Transverse colon (tissue), 4 donors: ENCODE measurements at regions not wholly inside any gene's neighbourhood (a gene's known extent, or its start where the extent isn't known, plus 50 kb on each side); places are given as distances from the start of the nearest gene placed in this dataset.

Experiments
- DNase-seq: peaks from one replicate; pipeline ENCODE4 v3.0.0-alpha.2; 2019
- H3K27ac ChIP-seq, 4 donors: fragments of 200-600 bp; sonication (generic); 2 replicates each; pipeline ENCODE4 v1.5.1; 2016 to 2018; ENCODE audit warnings: inconsistent platforms in 4 of 4
- H3K27me3 ChIP-seq: fragments of 200-600 bp; sonication (generic); 2 replicates; pipeline ENCODE4 v1.5.1; 2017; ENCODE audit warnings: inconsistent platforms
- H3K36me3 ChIP-seq, 4 donors: fragments of 200-600 bp; sonication (generic); 2 replicates each; pipeline ENCODE4 v1.5.1; 2017 to 2019; ENCODE audit warnings: inconsistent platforms in 4 of 4
- H3K4me1 ChIP-seq, 4 donors: fragments of 200-600 bp; sonication (generic); 2 replicates each; pipeline ENCODE4 v1.5.1; 2017 to 2020; ENCODE audit warnings: inconsistent platforms in 4 of 4
- H3K4me3 ChIP-seq, 4 donors: fragments of 200-600 bp; sonication (generic); 1 replicate in 1 of 4; 2 replicates in 3 of 4; pipeline versions ENCODE4 v1.5.1 to v1.6.1; 2017 to 2019; ENCODE audit warnings: inconsistent platforms in 4 of 4
- H3K9me3 ChIP-seq, 2 donors: fragments of 200-600 bp; sonication (generic); 2 replicates each; pipeline ENCODE4 v1.5.1; 2017 to 2019; ENCODE audit warnings: inconsistent platforms in 2 of 2
- EP300 ChIP-seq: sonication (generic); formaldehyde crosslinking; IDR thresholded peaks from one replicate; pipeline ENCODE4 v1.6.1; 2017; ENCODE audit warnings: antibody characterized with exemption, low read depth
- POLR2A ChIP-seq: fragments of 450-650 bp; IDR thresholded peaks from one replicate; pipeline ENCODE4 v1.6.1; 2016; ENCODE audit warnings: antibody characterized with exemption, mild to moderate bottlenecking, moderate library complexity
- POLR2AphosphoS5 ChIP-seq, 3 donors: sonication (generic); formaldehyde crosslinking; IDR thresholded peaks; one replicate each; pipeline ENCODE4 v1.6.1; 2016; ENCODE audit warnings: antibody characterized with exemption in 3 of 3
- WGBS, 2 donors: methylation state at CpG; one replicate each; pipeline ENCODE4 v1.1.5; 2018; ENCODE audit warnings: low coverage in 1 of 2; 5-methylcytosine and 5-hydroxymethylcytosine counted together
- in situ Hi-C, 4 donors: fragments of 200-750 bp; cut with MboI; loops; one replicate each; pipeline versions ENCODE4 v1.15.0 to v1.15.1; 2017; ENCODE audit warnings: low sequenced_read_pairs in 3 of 4, low pct_ligation_motif_present in 1 of 4, low pct_unique_long_range_greater_than_20kb in 1 of 4
- intact Hi-C: fragments of 100-400 bp; cut with DNase I; formaldehyde crosslinking; loops from one replicate; pipeline ENCODE4 v1.15.1; 2023; ENCODE audit warnings: low total_unique reads
- TF ChIP-seq, protein P1 (sequence below), 5 experiments: fragments of 200-600 bp in 3 of 5; fragments of 450-650 bp in 2 of 5; sonication (generic) in 3 of 5; IDR thresholded peaks; 1 replicate in 2 of 5; 2 replicates in 3 of 5; pipeline ENCODE4 v1.5.1; 2016 to 2017; ENCODE audit warnings: antibody characterized with exemption in 5 of 5, inconsistent platforms in 3 of 5, mild to moderate bottlenecking in 2 of 5, moderate library complexity in 1 of 5

DNA sequence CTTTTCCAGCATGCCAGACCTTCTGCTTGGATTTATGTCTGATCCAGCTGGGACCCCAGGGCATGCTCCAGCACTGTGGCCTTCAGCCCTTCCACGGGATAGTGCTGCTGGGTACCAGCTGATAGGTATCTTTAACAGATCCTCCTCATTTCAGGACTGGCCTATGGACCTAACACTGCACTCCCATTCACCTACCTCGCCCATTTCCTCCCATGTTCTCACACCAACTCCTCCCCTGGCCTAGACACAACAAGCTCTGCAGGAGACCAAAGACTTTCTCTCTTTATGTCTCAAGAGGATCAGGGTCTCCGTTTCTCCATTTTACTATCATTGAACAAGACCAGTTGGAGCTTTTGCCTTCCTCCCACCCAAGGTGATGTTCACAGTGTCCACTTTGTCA is 140.0 kb upstream of the TMCC3 start:
- peaks cover 0 to 4% (median 0%) of the 10 kb centered on the region in 4 donors for H3K4me1 ChIP-seq
- no peak for DNase-seq
- intact Hi-C loops (no loop called here), in situ Hi-C loops (no loop called here)
- no peaks in the 10 kb centered on the region for H3K36me3 ChIP-seq
- H3K27me3 ChIP-seq = no peaks in the 10 kb centered on the region
- no peak overlapping the region for H3K27ac ChIP-seq
- no peak overlapping the region for H3K4me3 ChIP-seq
- H3K9me3 ChIP-seq = no peaks in the 10 kb centered on the region
- TF ChIP-seq POLR2AphosphoS5 (IDR thresholded peaks at IDR 0.05) = no peak
- TF ChIP-seq, protein P1, sequence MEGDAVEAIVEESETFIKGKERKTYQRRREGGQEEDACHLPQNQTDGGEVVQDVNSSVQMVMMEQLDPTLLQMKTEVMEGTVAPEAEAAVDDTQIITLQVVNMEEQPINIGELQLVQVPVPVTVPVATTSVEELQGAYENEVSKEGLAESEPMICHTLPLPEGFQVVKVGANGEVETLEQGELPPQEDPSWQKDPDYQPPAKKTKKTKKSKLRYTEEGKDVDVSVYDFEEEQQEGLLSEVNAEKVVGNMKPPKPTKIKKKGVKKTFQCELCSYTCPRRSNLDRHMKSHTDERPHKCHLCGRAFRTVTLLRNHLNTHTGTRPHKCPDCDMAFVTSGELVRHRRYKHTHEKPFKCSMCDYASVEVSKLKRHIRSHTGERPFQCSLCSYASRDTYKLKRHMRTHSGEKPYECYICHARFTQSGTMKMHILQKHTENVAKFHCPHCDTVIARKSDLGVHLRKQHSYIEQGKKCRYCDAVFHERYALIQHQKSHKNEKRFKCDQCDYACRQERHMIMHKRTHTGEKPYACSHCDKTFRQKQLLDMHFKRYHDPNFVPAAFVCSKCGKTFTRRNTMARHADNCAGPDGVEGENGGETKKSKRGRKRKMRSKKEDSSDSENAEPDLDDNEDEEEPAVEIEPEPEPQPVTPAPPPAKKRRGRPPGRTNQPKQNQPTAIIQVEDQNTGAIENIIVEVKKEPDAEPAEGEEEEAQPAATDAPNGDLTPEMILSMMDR (IDR thresholded peaks at IDR 0.05) = no peak
- TF ChIP-seq EP300 = no peak
- TF ChIP-seq POLR2A = no peak
- 67 to 77% methylated on average over 2 to 3 of the region's 3 CpGs for WGBS, 2 donors

GRCh38 chr12:94789510-94790225 is 139.3 kb upstream of the TMCC3 start:
- in situ Hi-C loops (no loop called here), intact Hi-C loops (no loop called here)
- H3K36me3 ChIP-seq = no peaks in the 10 kb centered on the region

GRCh38 chr12:94788298-94788697 is 137.9 kb upstream of the TMCC3 start:
- intact Hi-C loops = no loop called here
- no peak for DNase-seq
- Histone ChIP-seq H3K9me3 (no peaks in the 10 kb centered on the region), H3K36me3 (no peaks in the 10 kb centered on the region), H3K27me3 (no peaks in the 10 kb centered on the region), H3K4me1 (peaks cover 0 to under 1% (median 0%) of the 10 kb centered on the region in 4 donors), H3K27ac (no peak overlapping the region), H3K4me3 (no peak overlapping the region)
- in situ Hi-C loops = no loop called here
- TF ChIP-seq, protein P1 (IDR thresholded peaks at IDR 0.05) = no peak
- 75 to 80% methylated on average over 2 of the region's 2 CpGs for WGBS, 2 donors

More at GRCh38 chr12:94789510-94790225, 139.3 kb upstream of the TMCC3 start:
- TF ChIP-seq POLR2AphosphoS5 (IDR thresholded peaks at IDR 0.05) (no peak), EP300 (no peak), POLR2A (no peak)
- TF ChIP-seq, protein P1 (IDR thresholded peaks at IDR 0.05) = no peak
- WGBS, 2 donors = 64 to 74% methylated on average over 2 to 3 of the region's 3 CpGs
- H3K9me3 ChIP-seq = no peaks in the 10 kb centered on the region
- H3K4me1 ChIP-seq = peaks cover 0 to 4% (median 0%) of the 10 kb centered on the region in 4 donors
- H3K27ac ChIP-seq = no peak overlapping the region
- DNase-seq = no peak
- no peaks in the 10 kb centered on the region for H3K27me3 ChIP-seq
- no peak overlapping the region for H3K4me3 ChIP-seq

DNA sequence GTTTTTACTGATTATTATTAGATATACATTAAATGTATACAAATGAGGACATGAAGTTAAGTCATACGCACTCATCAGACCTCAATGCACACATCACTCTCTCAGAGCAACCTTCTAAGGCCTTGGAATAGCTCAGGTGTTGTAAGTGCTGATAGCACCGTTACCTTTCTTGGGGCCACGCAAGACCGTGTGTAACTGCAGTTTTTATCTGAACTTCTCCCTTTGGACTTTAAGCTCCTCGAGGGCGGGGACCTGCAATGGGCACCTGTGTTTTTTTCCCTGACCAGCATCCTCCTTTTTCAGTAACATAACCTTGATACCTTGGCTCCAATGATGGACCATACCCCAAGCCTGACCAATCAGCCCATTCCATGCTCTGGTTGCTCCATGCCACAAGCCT is 136.5 kb upstream of the TMCC3 start:
- TF ChIP-seq POLR2AphosphoS5 (IDR thresholded peaks at IDR 0.05) (no peak), POLR2A (no peak), EP300 (no peak)
- TF ChIP-seq, protein P1 (IDR thresholded peaks at IDR 0.05) = no peak
- Histone ChIP-seq H3K36me3 (no peaks in the 10 kb centered on the region), H3K27ac (no peak overlapping the region), H3K4me1 (no peaks in the 10 kb centered on the region), H3K27me3 (no peaks in the 10 kb centered on the region), H3K4me3 (no peak overlapping the region), H3K9me3 (no peaks in the 10 kb centered on the region)
- in situ Hi-C loops = no loop called here
- WGBS, 2 donors = 59 to 95% methylated on average over 4 to 6 of the region's 6 CpGs
- no peak for DNase-seq
- intact Hi-C loops = no loop called here
